GM21360 (cell line): ENCODE measurements at regions not wholly inside any gene's neighbourhood (a gene's known extent, or its start where the extent isn't known, plus 50 kb on each side); places are given as distances from the start of the nearest gene placed in this dataset.
"Not testable (repeated sequence)": the region's sequence is repeated elsewhere in the genome, so short reads cannot be mapped to it uniquely, and the experiment has no call there.

Source experiments
- ATAC-seq: cut with Tn5 transposase; IDR thresholded peaks from one replicate; pipeline ENCODE4 v1.9.1; 2021; ENCODE audit warnings: mild to moderate bottlenecking, moderate library complexity; ENCODE audit not compliant: unreplicated experiment

GRCh38 chr10:23543691-23544380 lies 105.0 kb downstream of the OTUD1 start:
- ATAC-seq, result no peak

GRCh38 chr10:23545866-23546265 lies 107.0 kb downstream of the OTUD1 start:
- not testable (repeated sequence) for ATAC-seq

- ATAC-seq, result no peak
Observed at GRCh38 chr10:23556727-23557440, 118.0 kb downstream of the OTUD1 start.

- ATAC-seq, result no peak
Observed at GRCh38 chr10:23557777-23558176, 118.9 kb downstream of the OTUD1 start.

GRCh38 chr10:23558361-23558799 lies 119.5 kb downstream of the OTUD1 start:
- no peak for ATAC-seq

- ATAC-seq, result no peak
Observed at GRCh38 chr10:23568996-23569395, 130.1 kb downstream of the OTUD1 start.

- ATAC-seq, result no peak
Observed at GRCh38 chr10:23571884-23572283, 133.0 kb downstream of the OTUD1 start.

- ATAC-seq, result no peak
Observed at GRCh38 chr10:23581906-23582450, 143.1 kb downstream of the OTUD1 start.

GRCh38 chr10:23584396-23584795 lies 145.5 kb downstream of the OTUD1 start:
- no peak for ATAC-seq

GRCh38 chr10:23585186-23585585 lies 146.3 kb downstream of the OTUD1 start:
- no peak for ATAC-seq

GRCh38 chr10:23585666-23586065 lies 146.8 kb downstream of the OTUD1 start:
- ATAC-seq, result no peak

- ATAC-seq, result not testable (repeated sequence)
Observed at GRCh38 chr10:23595278-23595677, 156.4 kb downstream of the OTUD1 start.

- no peak for ATAC-seq
Observed at GRCh38 chr10:23604613-23605012, 165.7 kb downstream of the OTUD1 start.

- no peak for ATAC-seq
Observed at GRCh38 chr10:23606456-23606855, 167.6 kb downstream of the OTUD1 start.

- ATAC-seq, result no peak
Observed at GRCh38 chr10:23608926-23609325, 170.1 kb downstream of the OTUD1 start.

- ATAC-seq, result no peak
Observed at GRCh38 chr10:23610626-23611307, 171.9 kb downstream of the OTUD1 start.

- ATAC-seq, result no peak
Observed at GRCh38 chr10:23611308-23612029, 172.6 kb downstream of the OTUD1 start.

GRCh38 chr10:23613900-23614299 lies 175.0 kb downstream of the OTUD1 start:
- peak; percentile 50 for ATAC-seq

- peak; percentile 54 for ATAC-seq
Observed at GRCh38 chr10:23614483-23614882, 175.6 kb downstream of the OTUD1 start.

- ATAC-seq, result no peak
Observed at GRCh38 chr10:23630376-23630775, 191.5 kb downstream of the OTUD1 start.

- ATAC-seq, result no peak
Observed at GRCh38 chr10:23630885-23631284, 192.0 kb downstream of the OTUD1 start.
